Epithelial cell of proximal tubule (primary cell): ENCODE measurements at regions not wholly inside any gene's neighbourhood (a gene's known extent, or its start where the extent isn't known, plus 50 kb on each side); places are given as distances from the start of the nearest gene placed in this dataset.
"Not testable (repeated sequence)": the region's sequence is repeated elsewhere in the genome, so short reads cannot be mapped to it uniquely, and the experiment has no call there.

Experiments used
- DNase-seq: peaks from one replicate; pipeline ENCODE4 v3.0.0-alpha.2; 2011; ENCODE audit warnings: low read depth
- H3K4me3 ChIP-seq: 2 replicates; pipeline ENCODE4 v1.5.1; 2011; ENCODE audit warnings: low read depth, mild to moderate bottlenecking, low read length
- TF ChIP-seq, protein P1 (sequence below): conservative IDR thresholded peaks from 2 replicates; pipeline ENCODE4 v1.5.1; 2012; ENCODE audit warnings: low read depth, mild to moderate bottlenecking, low read length

DNA sequence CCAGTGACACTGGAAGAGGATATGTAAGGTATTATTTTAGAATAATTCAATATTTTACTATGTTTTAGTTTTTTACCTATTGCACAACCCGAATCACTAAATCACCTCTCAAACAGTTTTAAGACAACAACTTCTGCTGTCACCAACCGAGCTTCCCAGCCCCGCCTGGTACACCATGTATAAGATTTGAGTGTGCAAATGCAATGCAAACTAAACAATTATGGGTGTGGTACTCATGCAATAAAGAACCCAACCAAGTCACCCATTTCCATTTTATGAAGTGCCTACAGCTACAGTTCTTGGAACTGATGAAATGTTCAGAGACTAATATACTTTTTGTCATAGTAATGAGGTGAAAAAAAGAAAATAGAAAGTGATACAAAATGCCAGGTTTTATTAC, 256.2 kb downstream of the TAFA4 start:
- DNase-seq, result no peak
- TF ChIP-seq, protein P1, sequence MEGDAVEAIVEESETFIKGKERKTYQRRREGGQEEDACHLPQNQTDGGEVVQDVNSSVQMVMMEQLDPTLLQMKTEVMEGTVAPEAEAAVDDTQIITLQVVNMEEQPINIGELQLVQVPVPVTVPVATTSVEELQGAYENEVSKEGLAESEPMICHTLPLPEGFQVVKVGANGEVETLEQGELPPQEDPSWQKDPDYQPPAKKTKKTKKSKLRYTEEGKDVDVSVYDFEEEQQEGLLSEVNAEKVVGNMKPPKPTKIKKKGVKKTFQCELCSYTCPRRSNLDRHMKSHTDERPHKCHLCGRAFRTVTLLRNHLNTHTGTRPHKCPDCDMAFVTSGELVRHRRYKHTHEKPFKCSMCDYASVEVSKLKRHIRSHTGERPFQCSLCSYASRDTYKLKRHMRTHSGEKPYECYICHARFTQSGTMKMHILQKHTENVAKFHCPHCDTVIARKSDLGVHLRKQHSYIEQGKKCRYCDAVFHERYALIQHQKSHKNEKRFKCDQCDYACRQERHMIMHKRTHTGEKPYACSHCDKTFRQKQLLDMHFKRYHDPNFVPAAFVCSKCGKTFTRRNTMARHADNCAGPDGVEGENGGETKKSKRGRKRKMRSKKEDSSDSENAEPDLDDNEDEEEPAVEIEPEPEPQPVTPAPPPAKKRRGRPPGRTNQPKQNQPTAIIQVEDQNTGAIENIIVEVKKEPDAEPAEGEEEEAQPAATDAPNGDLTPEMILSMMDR, result no peak
- H3K4me3 ChIP-seq, result no peak overlapping the region

DNA sequence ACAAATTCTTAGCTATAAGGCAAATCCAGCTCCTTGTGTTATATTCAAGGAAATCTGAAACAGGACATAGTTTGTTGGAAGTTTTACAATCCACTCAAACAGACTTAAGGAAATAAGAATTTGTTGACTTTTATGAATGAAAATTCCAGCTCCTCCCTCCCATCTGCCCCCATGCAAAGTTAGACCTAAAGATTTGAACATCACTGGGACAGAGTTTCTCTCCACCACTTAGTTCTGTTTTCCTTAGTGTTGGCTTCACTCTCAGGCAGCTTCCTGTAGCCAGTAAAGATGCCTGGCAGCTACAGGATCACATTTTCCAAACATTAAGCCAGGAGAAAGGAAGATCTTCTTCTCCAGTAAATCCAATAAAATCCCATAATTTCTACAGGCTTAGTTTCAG, 265.0 kb downstream of the TAFA4 start:
- TF ChIP-seq, protein P1, result no peak
- no peak for DNase-seq
- no peak overlapping the region for H3K4me3 ChIP-seq

DNA sequence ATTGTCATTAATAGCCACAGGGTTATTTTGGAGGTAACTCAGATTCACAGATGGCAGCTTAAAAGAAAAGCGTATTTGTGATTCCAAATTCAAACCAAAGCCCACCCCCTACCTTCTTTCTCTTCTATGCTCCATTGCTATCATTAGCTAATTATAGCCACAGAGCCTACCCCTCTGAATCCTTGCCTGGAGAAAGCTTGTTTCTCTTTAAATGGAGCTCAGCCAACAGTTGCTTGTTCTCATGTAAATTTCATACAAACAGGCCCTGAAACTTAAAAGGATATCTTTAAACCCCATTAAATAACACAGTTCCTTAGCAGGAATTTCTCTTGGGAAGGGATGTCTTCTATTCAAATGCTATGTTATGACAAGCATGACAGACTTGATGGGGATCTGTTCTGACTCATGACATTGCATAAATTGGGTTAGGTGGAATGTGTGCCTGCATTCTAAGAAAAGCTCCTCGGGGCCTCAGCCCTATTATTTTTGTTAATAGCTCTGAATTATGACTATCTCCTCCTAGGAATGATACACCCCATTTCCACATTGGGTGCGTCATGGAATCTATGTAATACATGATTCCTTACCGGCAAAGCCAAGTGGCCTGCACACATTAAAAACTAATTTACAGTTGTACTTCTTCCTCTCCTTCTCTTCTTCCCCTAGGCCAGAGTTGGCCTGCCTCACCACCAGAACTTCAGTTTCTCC, 265.8 kb downstream of the TAFA4 start:
- no peak for DNase-seq
- H3K4me3 ChIP-seq, result no peak overlapping the region
- TF ChIP-seq, protein P1, result no peak

DNA sequence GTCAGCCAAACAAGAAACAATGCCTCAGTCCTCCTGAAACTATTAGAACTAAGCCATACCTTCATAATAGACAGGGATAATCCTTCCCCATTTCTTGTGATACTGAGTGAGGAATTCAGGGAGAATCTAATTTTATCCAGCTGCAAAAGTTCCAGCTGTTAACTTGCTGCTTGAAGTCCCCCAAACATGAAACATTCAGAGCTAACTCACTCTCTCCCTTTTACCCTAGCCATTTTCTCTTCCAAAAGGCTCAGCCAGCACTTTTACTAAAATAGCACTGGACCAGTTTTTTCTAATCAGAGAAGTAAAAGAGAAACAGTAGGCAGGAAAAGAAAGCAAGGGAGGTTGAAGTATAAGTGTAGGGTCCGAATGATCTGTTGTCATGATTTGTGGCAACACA, 268.1 kb downstream of the TAFA4 start:
- DNase-seq, result no peak
- TF ChIP-seq, protein P1, result no peak
- no peak overlapping the region for H3K4me3 ChIP-seq

DNA sequence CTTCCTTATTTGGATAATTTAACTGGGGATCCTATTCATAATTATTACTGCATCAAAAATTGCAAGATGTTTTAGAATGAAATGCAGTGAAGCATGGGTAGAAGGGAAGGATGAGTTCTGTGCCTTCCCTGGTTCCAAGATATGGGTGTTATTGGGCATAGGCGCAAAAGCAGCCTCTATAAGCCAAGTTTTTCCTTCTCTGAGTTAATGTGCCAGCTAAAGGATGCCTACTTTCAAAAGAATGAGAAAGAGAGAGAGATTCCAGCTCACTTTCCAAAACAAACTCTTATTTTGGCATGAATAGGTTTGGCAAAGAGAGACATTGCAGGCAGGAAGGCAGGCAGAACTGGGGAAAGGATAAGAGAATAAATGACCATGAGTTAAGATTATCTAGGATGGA, 270.2 kb downstream of the TAFA4 start:
- H3K4me3 ChIP-seq, result no peak overlapping the region
- TF ChIP-seq, protein P1, result no peak
- no peak for DNase-seq

DNA sequence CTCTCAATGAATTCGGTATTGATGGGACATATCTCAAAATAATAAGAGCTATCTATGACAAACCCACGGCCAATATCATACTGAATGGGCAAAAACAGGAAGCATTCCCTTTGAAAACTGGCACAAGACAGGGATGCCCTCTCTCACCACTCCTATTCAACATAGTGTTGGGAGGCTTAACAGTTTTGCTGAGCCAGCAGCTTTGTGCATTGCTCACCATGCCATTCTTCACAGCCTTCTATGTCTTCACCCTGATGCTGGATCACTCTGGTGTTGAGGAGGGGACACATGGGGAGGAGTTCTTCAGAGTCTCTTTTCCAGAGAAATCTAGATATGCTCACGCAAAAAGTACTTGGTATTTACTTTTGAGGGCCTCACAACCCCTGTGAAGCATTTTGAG, 281.7 kb downstream of the TAFA4 start:
- not testable (repeated sequence) for DNase-seq, H3K4me3 ChIP-seq

DNA sequence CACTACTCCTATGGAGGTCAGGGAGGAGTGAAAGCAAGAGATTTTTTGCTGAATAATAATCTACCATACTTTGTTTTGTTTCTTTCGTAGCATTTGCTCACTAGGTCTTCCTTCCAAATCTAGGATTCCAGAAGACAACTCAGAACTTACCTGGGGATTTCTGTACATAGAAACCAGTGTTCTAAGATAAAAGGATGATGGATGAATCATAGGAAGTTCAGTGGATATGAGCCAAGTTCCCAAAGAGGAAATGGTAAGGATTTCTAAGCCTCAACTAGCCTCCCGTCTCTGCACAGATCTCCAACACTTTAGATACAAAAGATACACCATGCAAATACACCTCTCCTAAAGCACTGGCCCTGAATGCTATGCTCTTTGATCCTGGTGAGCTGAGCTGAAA, 283.9 kb downstream of the TAFA4 start:
- no peak for DNase-seq
- TF ChIP-seq, protein P1, result no peak

More for the DNA sequence above, 283.9 kb downstream of the TAFA4 start:
- H3K4me3 ChIP-seq, result no peak overlapping the region
